ENCODE measurements at regions not wholly inside any gene's neighbourhood (a gene's known extent, or its start where the extent isn't known, plus 50 kb on each side); places are given as distances from the start of the nearest gene placed in this dataset.

- no peak overlapping the region for H3K27ac Mint-ChIP-seq
- H3K9me3 Mint-ChIP-seq, result peaks cover 0 to 12% (median 2%) of the 10 kb centered on the region in 3 donors
- H3K36me3 Mint-ChIP-seq, result peaks cover 6% of the 10 kb centered on the region
- peaks cover 14% of the 10 kb centered on the region for H3K27me3 Mint-ChIP-seq
- H3K4me3 Mint-ChIP-seq, result no peak overlapping the region
- H3K4me1 Mint-ChIP-seq, result no peaks in the 10 kb centered on the region
Measured at GRCh38 chr12:93944911-93945310, 203.5 kb upstream of the PLXNC1 start.

- Mint-ChIP-seq H3K27ac (no peak overlapping the region), H3K4me1 (no peaks in the 10 kb centered on the region), H3K4me3 (no peak overlapping the region), H3K9me3 (peaks cover 0 to 12% (median 2%) of the 10 kb centered on the region in 3 donors), H3K36me3 (peaks cover 9% of the 10 kb centered on the region), H3K27me3 (peaks cover 14% of the 10 kb centered on the region)
Measured at GRCh38 chr12:93946542-93947150, 201.7 kb upstream of the PLXNC1 start.

GRCh38 chr12:93947486-93947885, 200.9 kb upstream of the PLXNC1 start:
- no peaks in the 10 kb centered on the region for H3K4me1 Mint-ChIP-seq
- no peak overlapping the region for H3K27ac Mint-ChIP-seq
- H3K36me3 Mint-ChIP-seq, result peaks cover 9% of the 10 kb centered on the region
- no peak overlapping the region for H3K4me3 Mint-ChIP-seq
- H3K9me3 Mint-ChIP-seq, result peaks cover 0 to 12% (median 2%) of the 10 kb centered on the region in 3 donors
- peaks cover 14% of the 10 kb centered on the region for H3K27me3 Mint-ChIP-seq

GRCh38 chr12:93950311-93950710, 198.1 kb upstream of the PLXNC1 start:
- Mint-ChIP-seq H3K4me3 (no peak overlapping the region), H3K27me3 (peaks cover 14% of the 10 kb centered on the region), H3K9me3 (peaks cover 0 to 12% (median 2%) of the 10 kb centered on the region in 3 donors), H3K36me3 (peaks cover 9% of the 10 kb centered on the region), H3K4me1 (no peaks in the 10 kb centered on the region), H3K27ac (no peak overlapping the region)

GRCh38 chr12:93954166-93955112, 193.9 kb upstream of the PLXNC1 start:
- peaks cover 2% of the 10 kb centered on the region for H3K36me3 Mint-ChIP-seq
- H3K27me3 Mint-ChIP-seq, result peaks cover 4% of the 10 kb centered on the region
- no peaks in the 10 kb centered on the region for H3K4me1 Mint-ChIP-seq
- H3K27ac Mint-ChIP-seq, result no peak overlapping the region
- no peak overlapping the region for H3K4me3 Mint-ChIP-seq
- H3K9me3 Mint-ChIP-seq, result peaks cover 2 to 16% (median 6%) of the 10 kb centered on the region in 3 donors

- Mint-ChIP-seq H3K27ac (no peak overlapping the region), H3K4me1 (no peaks in the 10 kb centered on the region), H3K27me3 (peaks cover 2% of the 10 kb centered on the region), H3K36me3 (no peaks in the 10 kb centered on the region), H3K9me3 (peaks cover 2 to 16% (median 2%) of the 10 kb centered on the region in 3 donors), H3K4me3 (no peak overlapping the region)
Measured at GRCh38 chr12:93956551-93956950, 191.8 kb upstream of the PLXNC1 start.

GRCh38 chr12:93957168-93957567, 191.2 kb upstream of the PLXNC1 start:
- Mint-ChIP-seq H3K4me3 (no peak overlapping the region), H3K27me3 (peaks cover 2% of the 10 kb centered on the region), H3K36me3 (no peaks in the 10 kb centered on the region), H3K9me3 (peaks cover 2 to 16% (median 2%) of the 10 kb centered on the region in 3 donors), H3K4me1 (no peaks in the 10 kb centered on the region), H3K27ac (no peak overlapping the region)

GRCh38 chr12:93957870-93958269, 190.5 kb upstream of the PLXNC1 start:
- H3K27ac Mint-ChIP-seq, result no peak overlapping the region
- H3K4me3 Mint-ChIP-seq, result no peak overlapping the region
- H3K9me3 Mint-ChIP-seq, result peaks cover 2 to 16% (median 2%) of the 10 kb centered on the region in 3 donors
- H3K36me3 Mint-ChIP-seq, result no peaks in the 10 kb centered on the region
- H3K4me1 Mint-ChIP-seq, result no peaks in the 10 kb centered on the region
- H3K27me3 Mint-ChIP-seq, result peaks cover 2% of the 10 kb centered on the region

- Mint-ChIP-seq H3K4me3 (no peak overlapping the region), H3K4me1 (no peaks in the 10 kb centered on the region), H3K27ac (no peak overlapping the region), H3K27me3 (peaks cover 2% of the 10 kb centered on the region), H3K36me3 (no peaks in the 10 kb centered on the region), H3K9me3 (peaks cover 2 to 16% (median 2%) of the 10 kb centered on the region in 3 donors)
Measured at GRCh38 chr12:93959657-93960056, 188.7 kb upstream of the PLXNC1 start.

- Mint-ChIP-seq H3K27ac (no peak overlapping the region), H3K9me3 (peaks cover under 1 to 15% (median 2%) of the 10 kb centered on the region in 3 donors), H3K4me3 (no peak overlapping the region)
Measured at GRCh38 chr12:93960521-93960920, 187.9 kb upstream of the PLXNC1 start.

GRCh38 chr12:93962336-93962735, 186.0 kb upstream of the PLXNC1 start:
- Mint-ChIP-seq H3K27ac (no peak overlapping the region), H3K27me3 (no peaks in the 10 kb centered on the region), H3K36me3 (no peaks in the 10 kb centered on the region), H3K9me3 (no peaks in the 10 kb centered on the region), H3K4me3 (no peak overlapping the region), H3K4me1 (no peaks in the 10 kb centered on the region)

More at GRCh38 chr12:93960521-93960920, 187.9 kb upstream of the PLXNC1 start:
- Mint-ChIP-seq H3K4me1 (no peaks in the 10 kb centered on the region), H3K36me3 (no peaks in the 10 kb centered on the region), H3K27me3 (peaks cover 2% of the 10 kb centered on the region)

GRCh38 chr12:93964936-93965335, 183.4 kb upstream of the PLXNC1 start:
- peaks cover 4% of the 10 kb centered on the region for H3K27me3 Mint-ChIP-seq
- no peaks in the 10 kb centered on the region for H3K36me3 Mint-ChIP-seq
- no peak overlapping the region for H3K27ac Mint-ChIP-seq
- H3K4me3 Mint-ChIP-seq, result no peak overlapping the region
- no peaks in the 10 kb centered on the region for H3K4me1 Mint-ChIP-seq
- no peaks in the 10 kb centered on the region for H3K9me3 Mint-ChIP-seq

- Mint-ChIP-seq H3K4me1 (no peaks in the 10 kb centered on the region), H3K9me3 (peaks cover 0 to 4% (median 0%) of the 10 kb centered on the region in 3 donors), H3K27me3 (peaks cover 13% of the 10 kb centered on the region), H3K27ac (no peak overlapping the region), H3K4me3 (no peak overlapping the region), H3K36me3 (no peaks in the 10 kb centered on the region)
Measured at GRCh38 chr12:93966516-93967133, 181.8 kb upstream of the PLXNC1 start.

- no peaks in the 10 kb centered on the region for H3K4me1 Mint-ChIP-seq
- no peak overlapping the region for H3K27ac Mint-ChIP-seq
- H3K27me3 Mint-ChIP-seq, result peaks cover 13% of the 10 kb centered on the region
- H3K4me3 Mint-ChIP-seq, result no peak overlapping the region
- H3K36me3 Mint-ChIP-seq, result no peaks in the 10 kb centered on the region
- H3K9me3 Mint-ChIP-seq, result peaks cover 0 to 4% (median 0%) of the 10 kb centered on the region in 3 donors
Measured at GRCh38 chr12:93967454-93967853, 180.9 kb upstream of the PLXNC1 start.

Data from IgD-negative memory B cell (primary cell).